H9 (cell line): ENCODE measurements at regions not wholly inside any gene's neighbourhood (a gene's known extent, or its start where the extent isn't known, plus 50 kb on each side); places are given as distances from the start of the nearest gene placed in this dataset.

Source experiments
- DNase-seq: peaks from one replicate; pipeline ENCODE4 v3.0.0-alpha.2; 2017
- H2AFZ ChIP-seq: one replicate; pipeline ENCODE4 v1.6.1; 2013; ENCODE audit warnings: mild to moderate bottlenecking, low read length, control low read depth, moderate library complexity
- H2AK5ac ChIP-seq: 2 replicates; pipeline ENCODE4 v1.6.1; 2013; ENCODE audit warnings: low read length, control low read depth, mixed read lengths; ENCODE audit not compliant: insufficient read length
- H2BK120ac ChIP-seq: one replicate; pipeline ENCODE4 v1.6.1; 2013; ENCODE audit warnings: low read depth, mild to moderate bottlenecking, low read length, control low read depth, inconsistent platforms; ENCODE audit not compliant: poor library complexity, severe bottlenecking
- H2BK12ac ChIP-seq: 2 replicates; pipeline ENCODE4 v1.6.1; 2013; ENCODE audit warnings: low read length, control low read depth, mixed read lengths, low read depth; ENCODE audit not compliant: insufficient read length
- H2BK15ac ChIP-seq: 2 replicates; pipeline ENCODE4 v1.6.1; 2013; ENCODE audit warnings: low read depth, low read length, control low read depth
- H2BK20ac ChIP-seq: one replicate; pipeline ENCODE4 v1.6.1; 2013; ENCODE audit warnings: low read depth, mild to moderate bottlenecking, low read length, control low read depth, inconsistent platforms; ENCODE audit not compliant: poor library complexity, severe bottlenecking
- H2BK5ac ChIP-seq: 2 replicates; pipeline ENCODE4 v1.6.1; 2013; ENCODE audit warnings: low read length, control low read depth, mixed read lengths; ENCODE audit not compliant: insufficient read length
- H3K14ac ChIP-seq: 2 replicates; pipeline ENCODE4 v1.6.1; 2013; ENCODE audit warnings: low read length, control low read depth; ENCODE audit not compliant: insufficient read depth
- H3K18ac ChIP-seq: 2 replicates; pipeline ENCODE4 v1.6.1; 2013; ENCODE audit warnings: low read depth, mild to moderate bottlenecking, mixed read lengths, low read length, control low read depth; ENCODE audit not compliant: insufficient read length
- H3K23ac ChIP-seq: 2 replicates; pipeline ENCODE4 v1.6.1; 2013; ENCODE audit warnings: low read length, control low read depth, mixed read lengths, low read depth; ENCODE audit not compliant: insufficient read length
- H3K23me2 ChIP-seq: 2 replicates; pipeline ENCODE4 v1.6.1; 2013; ENCODE audit warnings: low read depth, mild to moderate bottlenecking, mixed read lengths, low read length, control low read depth; ENCODE audit not compliant: insufficient read length, poor library complexity, severe bottlenecking
- H3K27ac ChIP-seq: 2 replicates; pipeline ENCODE4 v1.5.1; 2013; ENCODE audit warnings: low read length, control low read depth, mixed read lengths, low read depth; ENCODE audit not compliant: insufficient read length
- H3K27me3 ChIP-seq: 2 replicates; pipeline ENCODE4 v1.6.1; 2013; ENCODE audit warnings: low read length, control low read depth, inconsistent platforms; ENCODE audit not compliant: insufficient read depth
- H3K4ac ChIP-seq: 2 replicates; pipeline ENCODE4 v1.6.1; 2013; ENCODE audit warnings: low read depth, mild to moderate bottlenecking, control low read depth, inconsistent platforms, low read length, moderate library complexity
- H3K4me1 ChIP-seq: 2 replicates; pipeline ENCODE4 v1.6.1; 2013; ENCODE audit warnings: low read length, control low read depth, inconsistent platforms; ENCODE audit not compliant: insufficient read depth
- H3K4me2 ChIP-seq: 2 replicates; pipeline ENCODE4 v1.6.1; 2013; ENCODE audit warnings: low read length, control low read depth, mixed read lengths; ENCODE audit not compliant: insufficient read length, insufficient read depth
- H3K56ac ChIP-seq: 2 replicates; pipeline ENCODE4 v1.6.1; 2013; ENCODE audit warnings: low read depth, mild to moderate bottlenecking, mixed read lengths, low read length, control low read depth; ENCODE audit not compliant: insufficient read length
- H3K79me1 ChIP-seq: 2 replicates; pipeline ENCODE4 v1.6.1; 2013; ENCODE audit warnings: low read depth, mild to moderate bottlenecking, moderate library complexity, low read length, control low read depth, inconsistent platforms; ENCODE audit not compliant: insufficient read depth, poor library complexity, severe bottlenecking
- H3K79me2 ChIP-seq: 2 replicates; pipeline ENCODE4 v1.6.1; 2013; ENCODE audit warnings: low read length, control low read depth, inconsistent platforms; ENCODE audit not compliant: insufficient read depth
- H3K9ac ChIP-seq: 2 replicates; pipeline ENCODE4 v1.6.1; 2013; ENCODE audit warnings: low read length, control low read depth, mixed read lengths; ENCODE audit not compliant: insufficient read length; ENCODE audit errors: extremely low read depth
- H3K9me3 ChIP-seq: one replicate; pipeline ENCODE4 v1.6.1; 2013; ENCODE audit warnings: low read depth, low read length, inconsistent platforms; ENCODE audit not compliant: control insufficient read depth
- H3T11ph ChIP-seq: one replicate; pipeline ENCODE4 v1.6.1; 2013; ENCODE audit warnings: mild to moderate bottlenecking, low read length, control low read depth, inconsistent platforms
- H4K20me1 ChIP-seq: one replicate; pipeline ENCODE4 v1.6.1; 2013; ENCODE audit not compliant: control insufficient read depth, insufficient read length, insufficient read depth
- H4K5ac ChIP-seq: 2 replicates; pipeline ENCODE4 v1.6.1; 2013; ENCODE audit warnings: low read depth, mild to moderate bottlenecking, mixed read lengths, low read length, control low read depth; ENCODE audit not compliant: insufficient read length
- H4K8ac ChIP-seq: replicated peaks from 2 replicates; pipeline ENCODE4 v1.6.1; 2013; ENCODE audit warnings: low read length, control low read depth, mixed read lengths, low read depth; ENCODE audit not compliant: insufficient read length
- H4K91ac ChIP-seq: 2 replicates; pipeline ENCODE4 v1.6.1; 2013; ENCODE audit warnings: low read depth, mild to moderate bottlenecking, moderate library complexity, mixed read lengths, low read length, control low read depth; ENCODE audit not compliant: insufficient read length
- H3K27ac Mint-ChIP-seq, 3 experiments: 2 replicates in 2 of 3; 3 replicates in 1 of 3; pipeline ENCODE4 v1.8.0; 2020 to 2021; ENCODE audit warnings: mixed read lengths in 3 of 3, mild to moderate bottlenecking in 1 of 3, moderate library complexity in 1 of 3
- H3K27me3 Mint-ChIP-seq: 2 replicates; pipeline ENCODE4 v1.8.0; 2021; ENCODE audit warnings: low read depth, mild to moderate bottlenecking, moderate library complexity, mixed read lengths
- H3K36me3 Mint-ChIP-seq, 3 experiments: 2 replicates in 2 of 3; 3 replicates in 1 of 3; pipeline ENCODE4 v1.8.0; 2020 to 2021; ENCODE audit warnings: low read depth in 3 of 3, mixed read lengths in 3 of 3; ENCODE audit not compliant: insufficient read depth in 1 of 3
- H3K4me1 Mint-ChIP-seq, 2 experiments: 2 replicates each; pipeline ENCODE4 v1.8.0; 2020; ENCODE audit warnings: mixed read lengths in 2 of 2
- H3K4me3 Mint-ChIP-seq, 2 experiments: 2 replicates in 1 of 2; 3 replicates in 1 of 2; pipeline ENCODE4 v1.8.0; 2020 to 2021; ENCODE audit warnings: mild to moderate bottlenecking in 2 of 2, mixed read lengths in 2 of 2, moderate library complexity in 1 of 2
- H3K9me3 Mint-ChIP-seq, 2 experiments: 2 replicates in 1 of 2; 3 replicates in 1 of 2; pipeline ENCODE4 v1.8.0; 2020; ENCODE audit warnings: mild to moderate bottlenecking in 2 of 2, mixed read lengths in 2 of 2, moderate library complexity in 1 of 2
- CTCF ChIP-seq: fragments of 200-600 bp; sonication (generic); conservative IDR thresholded peaks from 3 replicates; pipeline ENCODE4 v1.8.0; 2021; ENCODE audit warnings: antibody characterized with exemption, mild to moderate bottlenecking
- WGBS: extraction: QIAGEN DNeasy Blood & Tissue Kit; methylation state at CpG from one replicate; pipeline ENCODE4 v1.1.7; 2013; ENCODE audit warnings: missing lambda C conversion rate, low lambda C conversion rate, mixed read lengths; ENCODE audit not compliant: insufficient read length; ENCODE audit errors: extremely low coverage; 5-methylcytosine and 5-hydroxymethylcytosine counted together

DNA sequence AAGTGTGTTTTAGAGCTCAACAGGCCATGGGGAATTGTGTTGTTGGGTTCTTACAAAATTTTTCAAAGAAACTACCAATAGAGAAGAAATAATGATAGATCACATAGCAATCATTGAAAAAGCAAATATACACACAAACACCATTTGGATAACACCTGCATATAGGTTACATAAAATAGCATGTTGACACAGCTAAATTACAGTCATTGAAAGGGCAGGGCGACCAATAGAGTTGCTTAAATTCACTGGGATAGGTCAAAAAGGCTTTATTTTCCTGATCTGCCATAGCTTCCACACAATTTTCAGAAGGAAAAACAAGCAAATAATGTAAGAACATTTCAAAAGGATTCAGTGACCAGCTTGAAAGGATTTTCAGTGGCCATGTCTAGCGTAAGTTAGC is 57.9 kb upstream of the FGGY start:
- H3K9me3 ChIP-seq: no peaks in the 10 kb centered on the region
- no peak overlapping the region for H4K5ac ChIP-seq
- Mint-ChIP-seq H3K27ac (no peak overlapping the region), H3K36me3 (peaks cover 0 to 4% (median 0%) of the 10 kb centered on the region in 3 experiments; a peak in 1 of 7 replicates), H3K4me3 (no peak overlapping the region), H3K9me3 (peaks cover 0 to 3% of the 10 kb centered on the region in 2 experiments; a peak in 2 of 5 replicates), H3K4me1 (peaks cover 6 to 13% of the 10 kb centered on the region in 2 experiments), H3K27me3 (no peaks in the 10 kb centered on the region)
- no peak overlapping the region for H2BK5ac ChIP-seq
- no CpG with 5 or more reads among the region's 2 CpGs for WGBS
- H3K14ac ChIP-seq: no peak overlapping the region
- H3K79me2 ChIP-seq: no peaks in the 10 kb centered on the region
- H3K23me2 ChIP-seq: no peaks in the 10 kb centered on the region
- no peaks in the 10 kb centered on the region for H3K27me3 ChIP-seq
- no peak overlapping the region for H3K4ac ChIP-seq
- no peak overlapping the region for H4K8ac ChIP-seq
- no peaks in the 10 kb centered on the region for H3K79me1 ChIP-seq
- H2BK15ac ChIP-seq: no peak overlapping the region
- no peak overlapping the region for H2AK5ac ChIP-seq
- no peak overlapping the region for H3K56ac ChIP-seq
- DNase-seq: no peak
- H3K4me1 ChIP-seq: peaks cover 4% of the 10 kb centered on the region; the same call in 1 of the 2 replicates
- H3T11ph ChIP-seq: no peak overlapping the region
- H4K20me1 ChIP-seq: no peaks in the 10 kb centered on the region
- no peak overlapping the region for H3K9ac ChIP-seq
- H2AFZ ChIP-seq: no peak overlapping the region
- H3K23ac ChIP-seq: no peak overlapping the region
- H4K91ac ChIP-seq: no peak overlapping the region
- H2BK12ac ChIP-seq: no peak overlapping the region
- no peak overlapping the region for H3K27ac ChIP-seq
- no peak overlapping the region for H2BK120ac ChIP-seq
- no peak overlapping the region for H3K4me2 ChIP-seq
- TF ChIP-seq CTCF: no peak
- H2BK20ac ChIP-seq: no peak overlapping the region
- H3K18ac ChIP-seq: no peak overlapping the region
